ENCODE measurements at regions not wholly inside any gene's neighbourhood (a gene's known extent, or its start where the extent isn't known, plus 50 kb on each side); places are given as distances from the start of the nearest gene placed in this dataset.

GRCh38 chr20:22374678-22375590 lies 209.4 kb downstream of the FOXA2 start:
- no peak for TF ChIP-seq POLR2A (IDR thresholded peaks at IDR 0.05; ENCODE audit: extremely low read depth, insufficient read length)
- no peak for TF ChIP-seq CTCF (IDR thresholded peaks at IDR 0.05; ENCODE audit: low read depth, low read length)
- no peak for TF ChIP-seq MAX (IDR thresholded peaks at IDR 0.05; ENCODE audit: low read depth, low read length)

Measured in NB4 (cell line).